CD14-positive monocyte (primary cell): ENCODE measurements at regions not wholly inside any gene's neighbourhood (a gene's known extent, or its start where the extent isn't known, plus 50 kb on each side); places are given as distances from the start of the nearest gene placed in this dataset.
"Not testable (repeated sequence)": the region's sequence is repeated elsewhere in the genome, so short reads cannot be mapped to it uniquely, and the experiment has no call there.

Source experiments
- DNase-seq, 3 donors: peaks; one replicate each; pipeline ENCODE4 v3.0.0-alpha.2; 2011 to 2022
- H2AFZ ChIP-seq: 2 replicates; pipeline ENCODE4 v1.6.0; 2012; ENCODE audit warnings: mild to moderate bottlenecking, low read depth, low read length, inconsistent platforms; ENCODE audit not compliant: insufficient read depth, poor library complexity, severe bottlenecking
- H3K27ac ChIP-seq, 2 donors: 1 replicate in 1 of 2; 2 replicates in 1 of 2; pipeline ENCODE4 v1.5.1; 2012 to 2013; ENCODE audit warnings: low read length in 2 of 2, control low read depth in 1 of 2, inconsistent platforms in 1 of 2, low read depth in 1 of 2, mild to moderate bottlenecking in 1 of 2
- H3K27me3 ChIP-seq, 2 donors: one replicate each; pipeline versions ENCODE4 v1.6.0 to v1.6.1; 2011 to 2013; ENCODE audit warnings: low read length in 2 of 2; ENCODE audit not compliant: control insufficient read depth in 2 of 2, insufficient read depth in 2 of 2
- H3K36me3 ChIP-seq, 2 donors: replicated peaks in 1 of 2; 1 replicate in 1 of 2; 2 replicates in 1 of 2; pipeline versions ENCODE4 v1.5.1 to v1.6.1; 2012 to 2013; ENCODE audit warnings: low read length in 2 of 2, control low read depth in 1 of 2, inconsistent platforms in 1 of 2, mild to moderate bottlenecking in 1 of 2; ENCODE audit not compliant: insufficient read depth in 2 of 2, control insufficient read depth in 1 of 2
- H3K4me1 ChIP-seq, 2 donors: 1 replicate in 1 of 2; 2 replicates in 1 of 2; pipeline versions ENCODE4 v1.5.1 to v1.6.1; 2012 to 2013; ENCODE audit warnings: low read length in 2 of 2, control low read depth in 1 of 2, inconsistent platforms in 1 of 2, mild to moderate bottlenecking in 1 of 2, moderate library complexity in 1 of 2; ENCODE audit not compliant: insufficient read depth in 2 of 2, control insufficient read depth in 1 of 2
- H3K4me2 ChIP-seq: replicated peaks from 2 replicates; pipeline ENCODE3; 2012; ENCODE audit warnings: low read length, moderate library complexity, mild to moderate bottlenecking; ENCODE audit not compliant: poor library complexity, severe bottlenecking; ENCODE audit errors: extremely low read depth
- H3K4me3 ChIP-seq, 3 experiments: fragments of 200-600 bp in 1 of 3; sonication (generic) in 1 of 3; replicated peaks in 1 of 3; 1 replicate in 2 of 3; 2 replicates in 1 of 3; pipeline ENCODE4 v1.5.1; 2011 to 2013; ENCODE audit warnings: low read length in 3 of 3, mild to moderate bottlenecking in 3 of 3, control low read depth in 2 of 3, low read depth in 2 of 3, inconsistent platforms in 1 of 3, moderate library complexity in 1 of 3
- H3K79me2 ChIP-seq: 2 replicates; pipeline ENCODE4 v1.6.0; 2012; ENCODE audit warnings: mild to moderate bottlenecking, control low read depth, inconsistent platforms, low read length, moderate library complexity; ENCODE audit not compliant: insufficient read depth
- H3K9ac ChIP-seq: 2 replicates; pipeline ENCODE4 v1.6.0; 2017; ENCODE audit warnings: low read length, mild to moderate bottlenecking; ENCODE audit not compliant: insufficient read depth, poor library complexity, severe bottlenecking
- H3K9me3 ChIP-seq, 2 donors: replicated peaks in 1 of 2; 1 replicate in 1 of 2; 2 replicates in 1 of 2; pipeline versions ENCODE4 v1.5.1 to v1.6.1; 2012 to 2013; ENCODE audit warnings: low read length in 2 of 2, control low read depth in 1 of 2; ENCODE audit not compliant: control insufficient read depth in 1 of 2, insufficient read depth in 1 of 2
- H4K20me1 ChIP-seq: 2 replicates; pipeline ENCODE4 v1.6.0; 2012; ENCODE audit warnings: mild to moderate bottlenecking, low read length, control low read depth, moderate library complexity; ENCODE audit not compliant: insufficient read depth
- H3K27ac Mint-ChIP-seq, 7 donors: one replicate each; pipeline ENCODE4 v1.8.0; 2020; ENCODE audit warnings: mild to moderate bottlenecking in 7 of 7, mixed read lengths in 7 of 7, moderate library complexity in 6 of 7, inconsistent platforms in 2 of 7
- H3K27me3 Mint-ChIP-seq, 3 donors: one replicate each; pipeline ENCODE4 v1.8.0; 2021 to 2022; ENCODE audit warnings: low read depth in 3 of 3, mild to moderate bottlenecking in 3 of 3, mixed read lengths in 3 of 3, moderate library complexity in 3 of 3, inconsistent platforms in 1 of 3
- H3K36me3 Mint-ChIP-seq, 2 donors: one replicate each; pipeline ENCODE4 v1.8.0; 2020; ENCODE audit warnings: mixed read lengths in 2 of 2, inconsistent platforms in 1 of 2, mild to moderate bottlenecking in 1 of 2
- H3K4me1 Mint-ChIP-seq: one replicate; pipeline ENCODE4 v1.8.0; 2020; ENCODE audit warnings: mild to moderate bottlenecking, mixed read lengths
- H3K4me3 Mint-ChIP-seq, 2 donors: one replicate each; pipeline ENCODE4 v1.8.0; 2020; ENCODE audit warnings: mild to moderate bottlenecking in 2 of 2, mixed read lengths in 2 of 2, moderate library complexity in 1 of 2
- H3K9me3 Mint-ChIP-seq, 7 donors: one replicate each; pipeline ENCODE4 v1.8.0; 2020 to 2022; ENCODE audit warnings: mixed read lengths in 7 of 7, mild to moderate bottlenecking in 6 of 7, moderate library complexity in 6 of 7, inconsistent platforms in 2 of 7
- WGBS: methylation state at CpG from one replicate; pipeline ENCODE4 v1.1.5; 2013; ENCODE audit warnings: missing lambda C conversion rate; ENCODE audit not compliant: insufficient coverage; 5-methylcytosine and 5-hydroxymethylcytosine counted together
- intact Hi-C, 2 donors: fragments of 100-400 bp; cut with micrococcal nuclease; formaldehyde crosslinking; loops; one replicate each; pipeline versions ENCODE4 v1.15.0 to v1.15.1; 2023
- TF ChIP-seq, protein P1 (sequence below): fragments of 200-600 bp; IDR thresholded peaks from one replicate; pipeline ENCODE4 v1.8.0; 2022; ENCODE audit warnings: antibody characterized with exemption, mild to moderate bottlenecking

DNA sequence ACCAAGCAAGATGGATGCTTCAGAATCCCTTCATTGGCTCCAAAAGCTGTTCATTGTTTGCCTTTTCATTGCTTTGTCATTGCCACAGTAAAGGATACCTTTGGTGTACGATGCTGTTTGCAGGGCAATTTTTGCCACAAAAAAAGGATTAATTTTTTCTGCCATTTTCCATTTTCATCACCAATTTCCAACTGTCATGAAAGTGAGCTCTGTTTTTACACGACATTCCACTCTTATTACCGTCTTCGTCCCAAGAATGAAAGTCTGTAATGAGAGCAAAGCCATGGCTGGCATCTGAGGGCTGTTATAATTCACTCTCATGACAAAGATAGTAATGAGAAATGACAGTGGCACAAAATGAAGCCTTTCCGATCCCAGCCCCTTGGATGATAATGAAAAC lies 272.7 kb upstream of the DCN start:
- Histone ChIP-seq H3K9me3 (peaks cover 4 to 9% of the 10 kb centered on the region in 2 donors), H2AFZ (no peak overlapping the region), H3K27me3 (no peaks in the 10 kb centered on the region), H3K9ac (no peak overlapping the region), H3K4me2 (no peak overlapping the region), H3K36me3 (no peaks in the 10 kb centered on the region), H4K20me1 (no peaks in the 10 kb centered on the region), H3K4me3 (no peak overlapping the region), H3K79me2 (no peaks in the 10 kb centered on the region), H3K27ac (no peak overlapping the region), H3K4me1 (no peaks in the 10 kb centered on the region)
- TF ChIP-seq, protein P1, sequence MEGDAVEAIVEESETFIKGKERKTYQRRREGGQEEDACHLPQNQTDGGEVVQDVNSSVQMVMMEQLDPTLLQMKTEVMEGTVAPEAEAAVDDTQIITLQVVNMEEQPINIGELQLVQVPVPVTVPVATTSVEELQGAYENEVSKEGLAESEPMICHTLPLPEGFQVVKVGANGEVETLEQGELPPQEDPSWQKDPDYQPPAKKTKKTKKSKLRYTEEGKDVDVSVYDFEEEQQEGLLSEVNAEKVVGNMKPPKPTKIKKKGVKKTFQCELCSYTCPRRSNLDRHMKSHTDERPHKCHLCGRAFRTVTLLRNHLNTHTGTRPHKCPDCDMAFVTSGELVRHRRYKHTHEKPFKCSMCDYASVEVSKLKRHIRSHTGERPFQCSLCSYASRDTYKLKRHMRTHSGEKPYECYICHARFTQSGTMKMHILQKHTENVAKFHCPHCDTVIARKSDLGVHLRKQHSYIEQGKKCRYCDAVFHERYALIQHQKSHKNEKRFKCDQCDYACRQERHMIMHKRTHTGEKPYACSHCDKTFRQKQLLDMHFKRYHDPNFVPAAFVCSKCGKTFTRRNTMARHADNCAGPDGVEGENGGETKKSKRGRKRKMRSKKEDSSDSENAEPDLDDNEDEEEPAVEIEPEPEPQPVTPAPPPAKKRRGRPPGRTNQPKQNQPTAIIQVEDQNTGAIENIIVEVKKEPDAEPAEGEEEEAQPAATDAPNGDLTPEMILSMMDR = no peak
- no peak overlapping the region for H3K27ac Mint-ChIP-seq
- H3K27me3 Mint-ChIP-seq = no peaks in the 10 kb centered on the region
- WGBS = 80% methylated on average over 2 of the region's 5 CpGs
- H3K4me3 Mint-ChIP-seq = no peak overlapping the region
- no peak for DNase-seq
- no peaks in the 10 kb centered on the region for H3K4me1 Mint-ChIP-seq
- H3K36me3 Mint-ChIP-seq = no peaks in the 10 kb centered on the region
- H3K9me3 Mint-ChIP-seq = peaks cover 0 to 9% (median 2%) of the 10 kb centered on the region in 7 donors
- intact Hi-C loops = no loop called here

DNA sequence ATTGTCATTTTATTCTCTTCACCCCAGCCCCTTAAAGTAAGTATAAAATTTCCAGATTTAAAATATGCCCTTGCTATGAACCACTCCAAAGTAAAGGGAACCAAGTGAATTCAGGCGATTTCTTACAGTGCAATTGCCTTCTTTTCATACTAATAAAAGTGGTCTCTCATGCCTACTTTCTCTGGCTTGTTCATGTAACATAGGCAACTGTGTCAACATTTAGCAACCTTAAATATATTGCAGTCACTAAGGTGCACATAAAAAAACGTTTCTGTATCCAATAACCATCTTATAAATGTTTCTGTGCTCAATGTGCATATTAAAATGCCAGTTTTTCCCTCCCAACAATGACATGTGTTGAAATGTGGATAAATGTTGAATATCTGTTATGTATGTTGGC lies 271.6 kb upstream of the DCN start:
- TF ChIP-seq, protein P1 = no peak
- intact Hi-C loops = no loop called here
- H3K36me3 ChIP-seq = no peaks in the 10 kb centered on the region
- H3K9me3 ChIP-seq = peaks cover 4 to 9% of the 10 kb centered on the region in 2 donors
- H3K27ac ChIP-seq = no peak overlapping the region
- no peaks in the 10 kb centered on the region for H4K20me1 ChIP-seq
- no peak overlapping the region for H3K9ac ChIP-seq
- Mint-ChIP-seq H3K4me3 (no peak overlapping the region), H3K27me3 (no peaks in the 10 kb centered on the region), H3K36me3 (no peaks in the 10 kb centered on the region), H3K27ac (no peak overlapping the region), H3K4me1 (no peaks in the 10 kb centered on the region), H3K9me3 (peaks cover 0 to 9% (median 2%) of the 10 kb centered on the region in 7 donors)
- no peaks in the 10 kb centered on the region for H3K27me3 ChIP-seq
- no peak overlapping the region for H2AFZ ChIP-seq
- H3K4me3 ChIP-seq = no peak overlapping the region
- no peak for DNase-seq
- 64% methylated on average over 1 of the region's 2 CpGs for WGBS
- no peaks in the 10 kb centered on the region for H3K4me1 ChIP-seq
- no peak overlapping the region for H3K4me2 ChIP-seq
- no peaks in the 10 kb centered on the region for H3K79me2 ChIP-seq

DNA sequence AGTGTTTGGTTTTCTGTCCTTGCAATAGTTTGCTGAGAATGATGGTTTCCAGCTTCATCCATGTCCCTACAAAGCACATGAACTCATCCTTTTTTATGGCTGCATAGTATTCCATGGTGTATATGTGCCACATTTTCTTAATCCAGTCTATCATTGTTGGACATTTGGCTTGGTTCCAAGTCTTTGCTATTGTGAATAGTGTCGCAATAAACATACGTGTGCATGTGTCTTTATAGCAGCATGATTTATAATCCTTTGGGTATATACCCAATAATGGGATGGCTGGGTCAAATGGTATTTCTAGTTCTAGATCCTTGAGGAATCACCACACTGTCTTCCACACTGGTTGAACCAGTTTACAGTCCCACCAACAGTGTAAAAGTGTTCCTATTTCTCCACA lies 269.8 kb upstream of the DCN start:
- H2AFZ ChIP-seq, intact Hi-C loops, H3K27me3 ChIP-seq, H3K27me3 Mint-ChIP-seq, H3K27ac Mint-ChIP-seq, H3K27ac ChIP-seq, H3K4me3 ChIP-seq, H4K20me1 ChIP-seq, H3K9me3 ChIP-seq, H3K4me2 ChIP-seq, DNase-seq, H3K4me1 ChIP-seq, H3K4me1 Mint-ChIP-seq, H3K36me3 ChIP-seq, H3K36me3 Mint-ChIP-seq, H3K4me3 Mint-ChIP-seq, H3K9ac ChIP-seq, H3K79me2 ChIP-seq: not testable (repeated sequence)
- H3K9me3 Mint-ChIP-seq = peaks cover 0 to 11% (median 3%) of the 10 kb centered on the region in 7 donors
- no CpG with 5 or more reads among the region's 2 CpGs for WGBS
